Stimulated activated CD8-positive, alpha-beta memory T cell treated with anti-CD3 and anti-CD28 coated beads, Interleukin-7, amount 100 ng/mL, for 48 hours (primary cell): ENCODE measurements at regions not wholly inside any gene's neighbourhood (a gene's known extent, or its start where the extent isn't known, plus 50 kb on each side); places are given as distances from the start of the nearest gene placed in this dataset.
"Not testable (repeated sequence)": the region's sequence is repeated elsewhere in the genome, so short reads cannot be mapped to it uniquely, and the experiment has no call there.

ENCODE experiments used
- DNase-seq, 2 donors: peaks; one replicate each; pipeline ENCODE4 v3.0.0-alpha.2; 2020; ENCODE audit warnings: low read depth in 1 of 2; ENCODE audit errors: extremely low read depth in 1 of 2

DNA sequence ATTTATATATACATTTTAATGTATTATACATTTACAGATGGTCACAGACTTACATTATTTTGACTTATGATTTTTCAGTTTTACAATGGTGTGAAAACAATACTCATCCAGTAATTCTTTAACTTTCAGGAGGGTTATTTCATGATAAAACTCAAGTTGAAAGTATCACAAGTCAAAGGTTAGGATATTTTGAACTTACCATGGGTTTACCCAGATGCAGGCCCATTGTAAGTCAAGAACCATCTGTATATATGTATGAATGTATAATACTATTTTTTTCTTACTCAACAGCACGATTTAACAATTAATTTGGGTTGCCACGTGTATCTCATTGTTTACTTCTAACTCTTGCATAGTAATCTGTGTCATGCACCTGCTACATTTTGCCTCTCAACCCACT lies 1002.0 kb downstream of the OTOL1 start:
- no peak for DNase-seq

DNA sequence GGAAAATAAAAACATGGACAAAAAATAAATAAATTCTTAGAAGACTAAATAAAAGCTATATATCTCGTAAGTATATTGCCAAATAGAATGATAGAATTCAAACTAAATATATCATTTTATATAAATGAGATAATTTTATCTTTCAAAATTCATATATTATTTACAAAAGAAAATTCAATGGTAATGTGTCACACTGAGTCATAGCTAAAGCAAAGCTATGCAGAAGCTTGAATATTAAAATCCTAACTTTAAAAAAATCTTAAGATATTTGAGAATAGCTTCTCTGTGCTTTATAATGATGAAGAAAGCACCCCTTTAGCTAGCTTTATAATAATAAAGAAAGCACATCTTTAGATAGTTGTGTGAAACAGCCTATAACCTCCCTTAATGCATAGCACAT lies 1010.8 kb downstream of the OTOL1 start:
- no peak for DNase-seq

DNA sequence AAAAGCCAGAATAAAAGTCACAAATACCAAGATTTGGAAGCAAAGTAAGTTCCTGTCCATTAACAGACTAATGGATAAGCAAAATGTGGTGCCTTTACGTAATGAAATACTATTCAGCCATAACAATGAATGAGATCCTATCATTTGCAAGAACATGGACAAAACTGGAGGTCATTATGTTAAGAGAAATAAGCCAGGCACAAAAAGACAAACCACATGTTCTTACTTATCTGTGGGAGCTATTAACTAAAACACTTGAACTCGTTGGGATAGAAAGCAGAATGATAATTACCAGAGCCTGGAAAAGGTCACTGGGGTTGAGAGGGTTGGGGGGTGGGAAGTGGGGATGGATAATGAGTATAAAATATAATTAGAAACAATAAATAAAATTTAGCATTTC lies 1015.9 kb downstream of the OTOL1 start:
- no peak for DNase-seq

DNA sequence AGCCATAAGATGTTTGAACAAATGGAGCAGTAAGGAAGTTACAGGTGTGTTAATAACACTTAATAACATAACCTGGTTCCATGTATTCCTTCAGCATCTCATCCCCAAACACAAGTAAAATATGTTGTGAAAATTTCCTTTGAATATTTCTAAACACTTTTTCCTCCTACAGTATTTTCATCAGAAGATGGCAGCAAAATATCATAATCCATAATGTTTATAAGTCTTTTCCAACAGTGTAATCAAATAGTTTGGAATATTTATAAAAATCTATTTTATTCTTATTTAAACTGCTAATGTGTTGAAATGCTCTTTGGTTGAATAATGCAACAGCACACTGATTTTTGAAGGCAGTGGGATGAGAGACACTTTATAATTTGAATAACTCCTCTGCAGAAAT lies 1020.5 kb downstream of the OTOL1 start:
- no peak for DNase-seq

DNA sequence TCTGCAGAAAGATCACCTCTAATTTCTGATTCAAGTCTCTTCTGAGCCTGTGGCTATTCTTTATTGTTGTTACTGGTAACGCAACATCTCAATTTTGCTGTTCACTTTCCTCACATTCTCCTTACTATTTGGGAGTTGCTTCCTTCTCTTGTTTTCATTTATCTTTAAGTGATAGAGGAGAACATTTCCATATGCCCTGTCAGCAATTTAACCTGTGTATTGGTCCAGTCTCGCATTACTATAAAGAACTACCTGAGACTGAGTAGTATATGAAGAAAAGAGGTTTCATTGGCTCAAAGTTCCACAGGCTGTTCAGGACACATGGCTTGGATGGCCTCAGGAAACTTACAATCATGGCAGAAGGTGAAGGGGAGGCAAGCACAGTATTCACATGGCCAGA lies 1025.1 kb downstream of the OTOL1 start:
- no peak for DNase-seq

DNA sequence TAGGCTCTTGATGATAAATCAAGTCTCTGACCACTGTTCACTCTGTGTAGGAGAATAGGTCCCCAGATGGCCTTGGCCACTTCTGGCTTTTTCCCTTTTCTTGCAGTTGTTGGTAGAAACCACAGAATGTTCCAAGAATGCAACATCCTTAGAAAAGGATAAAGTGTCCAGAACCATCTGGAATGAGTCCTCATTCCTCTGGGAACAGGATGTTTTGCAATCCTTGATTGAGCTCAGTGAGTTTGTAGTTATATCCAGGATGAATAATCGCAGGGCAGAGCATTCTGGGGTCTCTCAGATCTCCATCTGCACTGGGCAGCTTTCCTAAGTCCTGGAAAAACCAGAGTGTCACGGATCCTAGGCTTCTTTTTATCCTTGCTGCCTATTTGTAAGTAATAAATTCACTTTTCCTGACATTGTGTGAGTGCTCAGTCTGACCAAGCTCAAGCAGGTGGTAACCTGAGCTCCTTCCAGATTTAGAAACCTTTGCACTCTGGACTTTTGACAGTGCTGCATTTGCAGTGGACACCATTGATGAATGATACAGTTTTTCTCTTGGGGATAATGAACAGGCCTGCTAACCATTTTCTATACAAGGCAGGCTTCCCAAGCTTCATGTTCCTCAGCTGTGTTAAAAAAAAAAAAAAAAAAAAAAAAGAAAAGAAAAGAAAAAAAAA lies 1028.6 kb downstream of the OTOL1 start:
- no peak for DNase-seq

DNA sequence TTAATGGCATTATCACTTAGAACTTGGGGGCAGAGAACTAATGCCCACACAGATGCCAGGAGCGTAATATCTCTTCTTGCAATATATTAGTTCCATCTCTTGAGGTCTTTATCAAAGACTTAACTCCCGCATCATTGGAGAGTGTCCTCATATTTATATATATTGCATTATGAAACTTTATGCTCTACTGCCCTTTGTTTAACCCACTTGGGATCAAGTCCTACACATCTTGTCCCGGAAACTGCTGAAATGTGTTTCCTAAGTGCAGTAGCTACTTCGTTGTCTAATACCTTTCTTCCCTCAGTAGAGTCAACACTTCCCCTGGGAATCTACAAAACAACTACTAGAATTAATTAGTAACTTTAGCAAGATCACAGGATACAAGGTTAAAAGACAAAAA lies 1029.2 kb downstream of the OTOL1 start:
- no peak for DNase-seq

DNA sequence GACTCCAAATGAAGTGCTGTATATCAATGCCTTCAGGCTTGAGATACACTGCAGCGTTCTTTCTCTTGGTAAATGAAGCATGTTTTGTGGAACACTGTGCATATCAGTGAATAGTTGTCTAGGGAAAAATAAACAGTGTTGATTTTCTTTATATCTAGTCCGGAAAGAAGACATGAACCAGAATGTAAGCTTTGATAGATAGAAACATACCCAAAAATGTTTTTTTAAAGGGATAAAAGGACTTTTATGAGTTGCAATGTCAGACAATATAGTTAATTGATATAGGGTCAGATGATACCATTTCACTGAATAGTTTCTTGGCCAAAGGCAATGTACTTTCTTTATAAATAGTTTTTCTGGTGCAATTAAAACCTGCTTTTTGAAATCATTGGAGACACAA lies 1037.8 kb downstream of the OTOL1 start:
- DNase-seq = no peak

DNA sequence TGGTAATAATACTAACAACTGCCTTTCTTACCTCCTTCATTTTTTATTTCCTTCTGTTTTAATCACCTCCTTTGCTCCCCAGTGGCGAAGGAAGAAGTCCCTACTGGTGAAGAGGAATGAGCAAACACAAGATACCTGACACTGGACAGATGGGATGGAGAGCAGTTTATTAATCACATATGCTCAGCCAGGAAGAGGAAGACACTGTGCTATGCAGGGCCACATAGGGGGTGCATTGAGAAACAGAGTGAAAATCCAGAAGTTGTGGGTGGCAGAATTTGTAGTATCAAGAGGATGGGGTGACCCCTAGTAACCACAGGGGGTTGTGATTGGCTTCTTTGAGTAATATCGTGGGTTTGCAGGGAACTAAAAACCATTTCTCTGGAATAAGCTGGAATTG lies 1041.9 kb downstream of the OTOL1 start:
- DNase-seq = no peak

DNA sequence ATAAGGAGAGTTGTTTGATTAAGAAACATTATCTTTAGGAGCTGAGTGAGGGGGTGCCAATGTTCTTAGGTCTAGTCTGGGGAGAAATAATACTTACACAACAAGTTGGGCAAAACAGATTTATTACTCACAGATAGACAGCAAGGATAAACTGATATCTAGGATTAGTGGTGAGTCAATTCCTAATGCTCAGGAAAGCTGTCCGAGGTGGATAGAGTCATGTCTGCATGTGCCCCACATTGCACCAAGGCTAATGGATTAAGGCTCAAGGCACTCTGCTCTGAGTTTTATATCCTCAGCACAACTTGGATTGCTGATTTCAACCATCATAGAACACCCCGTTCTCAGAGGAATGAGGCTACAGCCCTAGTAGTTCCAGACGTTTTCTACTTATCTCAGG lies 1042.3 kb downstream of the OTOL1 start:
- DNase-seq = no peak

DNA sequence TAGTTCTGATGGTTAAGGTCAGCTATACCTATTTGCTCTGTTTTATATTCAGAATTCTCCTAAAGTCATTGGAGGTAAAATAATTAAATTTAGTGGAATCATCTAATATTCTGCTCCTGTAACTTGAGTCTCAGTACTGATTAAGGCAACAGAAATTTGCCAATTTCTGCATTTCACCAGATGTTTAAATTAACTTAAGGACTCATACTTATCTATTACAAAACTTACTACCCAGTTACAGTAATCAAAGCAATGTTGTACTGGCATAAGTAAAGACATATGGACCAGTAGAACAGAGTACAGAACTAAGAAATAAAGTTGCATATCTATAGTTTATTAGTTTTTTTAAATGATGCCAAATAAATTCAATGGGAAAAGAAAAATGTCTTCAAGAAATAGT lies 1043.8 kb downstream of the OTOL1 start:
- DNase-seq = no peak

DNA sequence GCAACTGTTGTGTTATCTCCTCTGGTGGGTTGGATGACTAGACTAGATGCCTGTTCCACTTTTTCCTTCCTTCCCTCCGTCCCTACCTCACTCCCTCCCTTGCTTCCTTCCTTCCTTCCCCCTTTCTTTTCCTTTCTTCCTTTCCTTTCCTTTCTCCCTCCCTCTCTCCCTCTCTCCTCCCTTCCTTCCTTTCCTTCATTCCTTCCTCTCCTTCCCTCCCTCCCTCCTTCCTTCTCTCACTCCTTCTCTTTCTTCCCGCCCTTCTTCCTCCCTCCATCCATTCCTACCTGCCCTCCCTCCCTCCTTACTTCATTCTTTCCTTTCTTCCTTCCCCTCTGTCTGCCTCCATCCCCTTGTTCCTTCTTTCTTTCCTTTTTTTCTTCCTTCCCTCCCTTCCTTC lies 1045.3 kb downstream of the OTOL1 start:
- no peak for DNase-seq

DNA sequence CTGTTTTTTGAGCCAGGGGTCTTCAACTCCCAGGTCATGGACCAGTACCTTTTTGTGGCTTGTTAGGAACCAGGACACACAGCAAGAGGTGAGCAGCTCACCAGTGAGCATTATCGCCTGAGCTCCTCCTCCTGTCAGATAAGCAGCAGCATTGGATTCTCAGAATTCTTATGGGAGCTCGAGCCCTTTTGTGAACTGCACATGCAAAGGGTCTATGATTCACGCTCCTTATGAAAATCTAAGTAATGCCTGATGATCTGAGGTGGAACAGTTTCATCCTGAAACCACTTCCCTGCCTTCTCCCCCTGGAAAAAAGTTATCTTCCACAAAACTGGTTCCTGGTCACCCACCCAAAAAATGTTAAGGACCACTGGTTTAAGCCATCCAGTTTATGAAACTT lies 1047.6 kb downstream of the OTOL1 start:
- DNase-seq = no peak

DNA sequence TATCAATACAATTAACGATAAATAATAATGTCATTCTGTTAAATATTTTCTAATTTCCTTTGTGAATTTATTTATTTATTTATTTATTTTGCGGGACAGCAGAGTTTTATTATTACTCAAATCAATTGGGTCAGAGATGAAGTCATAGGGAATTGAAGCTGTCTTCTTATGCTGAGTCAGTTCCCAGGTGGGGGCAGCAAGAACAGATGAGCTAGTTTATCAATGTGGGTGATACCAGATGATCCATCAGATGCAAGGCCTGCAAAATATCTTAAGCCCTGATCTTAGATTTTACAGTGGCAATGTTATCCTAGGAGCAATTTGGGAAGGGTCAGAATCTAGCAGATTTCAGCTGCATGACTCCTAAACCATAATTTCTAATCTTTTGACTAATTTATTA lies 1050.3 kb downstream of the OTOL1 start:
- no peak for DNase-seq

DNA sequence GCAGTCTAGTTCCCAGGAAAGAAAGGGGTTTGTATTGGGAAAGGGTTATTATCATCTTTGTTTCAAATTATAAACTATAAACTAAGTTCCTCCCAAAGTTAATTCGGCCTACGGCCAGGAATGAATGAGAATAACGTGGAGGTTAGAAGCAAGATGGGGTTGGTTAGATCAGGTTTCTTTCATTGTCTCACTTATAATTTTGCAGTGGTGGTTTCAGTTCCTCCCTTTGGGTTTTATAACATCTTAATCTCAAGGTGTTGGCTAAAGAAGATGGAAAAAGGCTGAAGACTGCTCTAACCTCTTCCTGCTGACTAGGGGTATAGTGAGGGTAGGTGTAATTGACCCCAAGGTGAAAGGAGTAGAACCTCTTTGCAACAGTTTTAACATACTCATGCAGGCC lies 1050.7 kb downstream of the OTOL1 start:
- no peak for DNase-seq

DNA sequence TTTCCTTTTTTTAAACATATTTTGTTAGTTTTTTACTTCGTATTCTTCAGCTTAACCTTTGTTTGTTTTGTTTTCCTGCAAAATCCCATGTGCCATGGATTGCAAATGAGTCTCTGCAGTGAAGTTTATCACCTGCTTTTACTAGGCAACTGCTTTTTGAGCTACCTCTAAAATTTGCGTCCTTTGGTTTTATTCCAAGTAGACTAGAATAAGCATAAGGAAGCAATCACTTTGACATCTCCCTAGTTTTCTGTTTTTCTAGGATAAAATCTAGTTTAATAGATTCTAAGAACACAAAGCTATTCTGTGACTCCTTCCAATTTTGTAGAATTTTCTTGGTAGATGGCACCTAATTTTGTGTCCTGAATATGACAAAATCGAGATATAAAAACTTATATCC lies 1059.2 kb downstream of the OTOL1 start:
- DNase-seq = no peak

DNA sequence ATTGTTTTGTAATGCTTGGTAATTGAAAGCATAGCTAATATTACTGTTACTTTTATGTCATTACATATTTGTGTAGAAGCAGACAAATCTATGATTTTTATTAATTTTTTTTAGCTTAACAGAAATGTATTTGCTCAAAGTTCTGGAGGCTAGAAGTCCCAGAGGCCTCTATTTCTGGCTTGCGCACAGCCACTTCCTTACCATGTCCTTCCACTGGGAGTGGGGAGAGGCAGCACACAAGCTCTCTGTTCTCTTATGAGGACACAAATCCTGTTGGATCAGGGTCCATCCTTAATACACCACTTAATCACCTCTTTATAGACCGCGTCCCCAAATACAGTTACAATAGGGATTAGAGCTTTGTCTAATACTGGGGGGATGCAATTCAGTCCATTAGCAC lies 1061.4 kb downstream of the OTOL1 start:
- no peak for DNase-seq

DNA sequence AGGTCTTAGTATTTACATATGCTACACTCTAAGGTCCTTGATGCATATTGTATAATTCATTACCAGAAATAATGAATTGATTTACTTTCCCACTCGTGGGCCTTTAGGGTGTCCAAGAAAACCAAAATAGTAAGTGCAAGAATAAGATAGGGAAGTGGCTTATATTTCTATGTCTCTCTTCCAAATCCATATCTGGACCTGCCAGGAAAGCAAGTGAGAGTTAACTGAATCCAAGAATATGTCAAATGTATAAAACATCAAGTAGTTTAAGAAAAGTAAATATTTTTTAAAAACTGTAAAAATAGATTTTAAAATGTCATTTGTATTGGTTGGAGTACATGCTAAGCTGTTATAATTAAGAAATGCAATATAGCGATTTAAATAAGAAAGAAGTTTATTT lies 1072.1 kb downstream of the OTOL1 start:
- DNase-seq = no peak

DNA sequence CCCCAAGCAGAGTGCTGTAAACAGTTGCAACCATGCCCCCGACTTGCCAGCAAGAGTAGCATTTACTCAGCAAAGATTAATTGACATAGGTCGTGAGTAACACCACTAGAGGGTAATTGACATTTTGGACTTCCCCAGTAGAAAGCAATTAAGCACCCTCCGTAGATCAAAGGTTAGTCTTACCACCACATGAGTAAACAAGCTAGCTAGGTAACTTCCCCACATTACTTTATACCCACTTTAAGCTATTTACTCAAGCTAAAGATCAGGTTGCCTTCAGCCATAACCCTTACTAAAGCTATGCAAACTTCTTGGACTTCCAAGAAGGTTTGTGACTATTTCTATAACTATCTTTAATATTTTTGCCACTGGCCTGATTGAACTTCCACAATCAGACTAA lies 1072.7 kb downstream of the OTOL1 start:
- no peak for DNase-seq

DNA sequence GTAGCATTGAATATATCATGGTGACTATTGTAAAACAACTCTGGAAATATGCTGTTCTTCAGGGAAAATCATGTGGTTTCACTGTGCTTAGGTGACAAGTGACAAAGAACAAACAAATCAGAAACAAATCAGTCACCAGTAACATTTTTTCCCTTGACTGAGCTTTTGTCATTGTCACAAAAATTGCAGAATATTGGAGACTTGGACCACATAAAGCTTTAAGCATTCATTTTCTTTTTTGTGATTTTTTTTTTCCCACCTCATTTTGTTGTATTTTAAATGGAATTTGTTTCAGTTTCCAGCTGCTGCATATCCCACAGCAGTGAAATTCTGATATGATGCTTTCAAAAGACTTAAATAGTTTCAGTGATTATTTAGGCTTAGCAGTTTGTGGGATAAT lies 1088.4 kb downstream of the OTOL1 start:
- DNase-seq = no peak

DNA sequence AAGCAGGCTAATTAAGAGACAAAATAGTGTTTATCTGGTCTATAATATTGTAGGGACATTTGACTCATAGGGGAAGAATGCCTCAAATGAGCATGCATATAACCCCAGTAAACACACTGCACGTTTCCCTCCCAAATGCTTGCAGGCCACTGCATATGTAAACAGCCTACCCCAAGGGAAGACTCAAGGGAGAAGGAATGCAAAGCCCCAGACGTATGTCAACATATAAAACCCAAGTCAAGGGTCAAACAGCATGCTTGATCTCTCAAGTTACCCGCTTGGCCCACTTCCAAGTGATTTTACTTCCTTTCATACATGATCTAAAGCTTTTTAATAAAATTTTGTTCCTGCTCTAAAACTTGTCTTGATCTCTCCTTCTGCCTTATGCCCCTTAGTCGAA lies 1090.0 kb downstream of the OTOL1 start:
- no peak for DNase-seq

DNA sequence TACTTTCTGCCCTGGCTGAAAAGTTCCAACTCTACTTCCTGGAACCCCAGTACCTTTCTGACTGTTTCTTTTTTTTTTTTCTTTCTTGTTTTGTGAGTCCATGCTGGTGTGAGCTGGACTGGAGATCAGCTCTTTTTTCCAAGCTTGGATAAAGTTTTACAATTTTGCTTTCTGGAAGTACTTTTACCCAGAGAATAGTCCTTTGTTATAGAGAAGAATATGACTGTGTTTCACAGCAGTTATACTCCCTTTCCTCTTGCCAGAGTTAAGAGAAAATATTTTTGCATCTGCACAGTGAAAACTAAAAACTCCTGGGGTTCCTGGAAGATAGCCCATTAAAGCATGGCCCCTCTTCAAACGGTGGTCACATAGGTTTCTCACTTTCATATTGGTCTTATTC lies 1100.6 kb downstream of the OTOL1 start:
- DNase-seq = no peak

DNA sequence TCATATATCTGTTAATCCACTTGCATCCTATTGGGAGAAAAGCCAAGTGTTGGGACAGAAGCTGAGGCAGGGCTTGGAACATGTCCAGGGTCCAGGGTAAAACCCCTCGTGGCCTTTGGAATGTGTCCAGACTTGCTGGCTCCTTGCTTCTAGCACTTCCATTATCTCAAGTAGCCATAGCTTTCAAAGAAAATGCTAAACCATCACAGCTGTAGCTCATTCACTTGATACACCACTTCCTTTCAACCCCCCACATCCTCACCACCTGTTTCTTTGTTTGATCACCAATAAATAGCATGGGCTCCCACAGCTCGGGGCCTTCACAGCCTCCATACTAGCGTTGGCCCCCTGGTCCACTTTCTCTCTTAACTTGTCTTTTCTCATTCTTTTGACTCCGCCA lies 1101.9 kb downstream of the OTOL1 start:
- DNase-seq = not testable (repeated sequence)

DNA sequence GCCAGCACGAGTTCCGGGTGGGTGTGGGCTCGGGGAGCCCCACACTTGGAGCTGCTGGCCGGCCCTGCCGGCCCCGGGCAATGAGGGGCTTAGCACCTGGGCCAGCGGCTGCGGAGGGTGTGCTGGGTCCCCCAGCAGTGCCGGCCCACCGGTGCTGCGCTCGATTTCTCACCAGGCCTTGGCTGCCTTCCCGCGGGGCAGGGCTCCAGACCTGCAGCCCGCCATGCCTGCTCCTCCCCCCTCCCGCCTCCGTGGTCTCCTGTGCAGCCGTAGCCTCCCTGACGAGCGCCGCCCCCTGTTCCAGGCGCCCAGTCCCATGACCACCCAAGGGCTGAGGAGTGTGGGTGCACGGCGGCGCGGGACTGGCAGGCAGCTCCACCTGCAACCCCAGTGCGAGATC lies 1103.1 kb downstream of the OTOL1 start:
- DNase-seq = not testable (repeated sequence)
